ENCODE measurements at regions not wholly inside any gene's neighbourhood (a gene's known extent, or its start where the extent isn't known, plus 50 kb on each side); places are given as distances from the start of the nearest gene placed in this dataset.
"Not testable (repeated sequence)": the region's sequence is repeated elsewhere in the genome, so short reads cannot be mapped to it uniquely, and the experiment has no call there.

DNA sequence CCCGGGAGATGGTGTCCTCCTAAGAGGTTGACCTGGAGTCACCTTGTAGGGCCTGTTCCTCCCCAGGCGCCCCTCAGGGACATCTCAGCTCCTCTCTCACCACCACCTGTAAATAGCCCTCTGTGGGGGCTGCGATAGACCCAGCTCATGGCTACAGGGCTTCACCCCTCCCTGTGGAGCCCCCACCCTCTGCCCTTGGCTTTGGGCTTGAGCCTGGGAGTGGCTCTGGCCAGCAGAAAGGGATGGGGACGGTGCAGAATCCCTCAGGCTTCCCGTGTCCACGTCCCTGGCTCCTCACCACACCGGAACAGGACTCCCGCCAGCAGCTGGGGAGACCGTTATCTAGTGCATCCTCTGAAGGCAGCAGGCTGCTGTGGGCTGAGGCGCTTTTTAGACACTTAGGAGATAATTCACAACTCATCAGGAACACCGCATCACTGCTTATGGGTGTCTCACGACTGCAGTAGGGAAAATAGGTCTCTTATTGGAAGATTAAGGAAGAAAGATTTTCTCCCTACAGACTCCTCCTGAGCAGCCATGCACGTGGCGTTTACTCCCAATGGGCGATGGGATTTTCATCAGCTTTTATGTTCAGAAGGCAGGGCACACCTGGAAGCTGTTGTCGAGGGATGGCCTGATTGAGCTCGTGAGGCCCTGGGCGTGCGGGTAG lies 253.1 kb downstream of the ADGRD1 start:
- TF ChIP-seq, protein P1, sequence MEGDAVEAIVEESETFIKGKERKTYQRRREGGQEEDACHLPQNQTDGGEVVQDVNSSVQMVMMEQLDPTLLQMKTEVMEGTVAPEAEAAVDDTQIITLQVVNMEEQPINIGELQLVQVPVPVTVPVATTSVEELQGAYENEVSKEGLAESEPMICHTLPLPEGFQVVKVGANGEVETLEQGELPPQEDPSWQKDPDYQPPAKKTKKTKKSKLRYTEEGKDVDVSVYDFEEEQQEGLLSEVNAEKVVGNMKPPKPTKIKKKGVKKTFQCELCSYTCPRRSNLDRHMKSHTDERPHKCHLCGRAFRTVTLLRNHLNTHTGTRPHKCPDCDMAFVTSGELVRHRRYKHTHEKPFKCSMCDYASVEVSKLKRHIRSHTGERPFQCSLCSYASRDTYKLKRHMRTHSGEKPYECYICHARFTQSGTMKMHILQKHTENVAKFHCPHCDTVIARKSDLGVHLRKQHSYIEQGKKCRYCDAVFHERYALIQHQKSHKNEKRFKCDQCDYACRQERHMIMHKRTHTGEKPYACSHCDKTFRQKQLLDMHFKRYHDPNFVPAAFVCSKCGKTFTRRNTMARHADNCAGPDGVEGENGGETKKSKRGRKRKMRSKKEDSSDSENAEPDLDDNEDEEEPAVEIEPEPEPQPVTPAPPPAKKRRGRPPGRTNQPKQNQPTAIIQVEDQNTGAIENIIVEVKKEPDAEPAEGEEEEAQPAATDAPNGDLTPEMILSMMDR (conservative IDR thresholded peaks at IDR 0.05; ENCODE audit: low read depth, low read length), result not testable (repeated sequence)
- TF ChIP-seq POLR2A (IDR thresholded peaks at IDR 0.05; ENCODE audit: low read depth, low read length); RCOR1 (IDR thresholded peaks at IDR 0.05; ENCODE audit: insufficient replicate concordance, low read length); RFX5 (IDR thresholded peaks at IDR 0.05; ENCODE audit: low read depth, low read length); MAFK (IDR thresholded peaks at IDR 0.05; ENCODE audit: low read depth, low read length); NFE2L2 (IDR thresholded peaks at IDR 0.05; ENCODE audit: low read depth, low read length); CEBPB (IDR thresholded peaks at IDR 0.05; ENCODE audit: low read depth, low read length): not testable (repeated sequence)
- TF ChIP-seq, protein P2, sequence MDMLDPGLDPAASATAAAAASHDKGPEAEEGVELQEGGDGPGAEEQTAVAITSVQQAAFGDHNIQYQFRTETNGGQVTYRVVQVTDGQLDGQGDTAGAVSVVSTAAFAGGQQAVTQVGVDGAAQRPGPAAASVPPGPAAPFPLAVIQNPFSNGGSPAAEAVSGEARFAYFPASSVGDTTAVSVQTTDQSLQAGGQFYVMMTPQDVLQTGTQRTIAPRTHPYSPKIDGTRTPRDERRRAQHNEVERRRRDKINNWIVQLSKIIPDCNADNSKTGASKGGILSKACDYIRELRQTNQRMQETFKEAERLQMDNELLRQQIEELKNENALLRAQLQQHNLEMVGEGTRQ (IDR thresholded peaks at IDR 0.05; ENCODE audit: low read depth, low read length), result not testable (repeated sequence)
- TF ChIP-seq, protein P3, sequence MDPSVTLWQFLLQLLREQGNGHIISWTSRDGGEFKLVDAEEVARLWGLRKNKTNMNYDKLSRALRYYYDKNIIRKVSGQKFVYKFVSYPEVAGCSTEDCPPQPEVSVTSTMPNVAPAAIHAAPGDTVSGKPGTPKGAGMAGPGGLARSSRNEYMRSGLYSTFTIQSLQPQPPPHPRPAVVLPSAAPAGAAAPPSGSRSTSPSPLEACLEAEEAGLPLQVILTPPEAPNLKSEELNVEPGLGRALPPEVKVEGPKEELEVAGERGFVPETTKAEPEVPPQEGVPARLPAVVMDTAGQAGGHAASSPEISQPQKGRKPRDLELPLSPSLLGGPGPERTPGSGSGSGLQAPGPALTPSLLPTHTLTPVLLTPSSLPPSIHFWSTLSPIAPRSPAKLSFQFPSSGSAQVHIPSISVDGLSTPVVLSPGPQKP (IDR thresholded peaks at IDR 0.05; ENCODE audit: borderline replicate concordance, low read depth, low read length), result not testable (repeated sequence)

Data from IMR-90 (cell line).